ENCODE measurements at regions not wholly inside any gene's neighbourhood (a gene's known extent, or its start where the extent isn't known, plus 50 kb on each side); places are given as distances from the start of the nearest gene placed in this dataset.

DNA sequence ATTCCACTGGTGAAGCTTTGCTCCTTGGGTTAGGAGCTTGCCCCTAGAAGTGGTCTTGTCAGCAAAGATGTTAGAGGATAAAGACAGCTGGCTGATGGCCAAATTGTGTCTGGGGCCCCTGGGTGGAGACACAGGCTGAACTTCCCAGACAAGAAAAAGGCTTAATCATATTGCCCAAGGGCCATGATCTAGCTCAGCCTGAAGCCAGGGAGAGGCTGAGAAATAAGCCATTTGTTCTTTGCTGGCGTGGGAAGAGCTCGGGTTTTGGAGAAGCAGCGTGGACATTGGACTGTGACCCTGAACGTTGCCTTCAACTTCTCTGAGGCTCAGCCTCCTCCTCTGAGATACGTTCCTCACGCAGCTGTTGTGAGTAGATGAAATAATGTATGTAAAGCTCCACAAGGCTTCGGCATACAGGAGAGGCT lies 153.0 kb downstream of the ZFP36L2 start:
- TF ChIP-seq CTCF (IDR thresholded peaks at IDR 0.05; ENCODE audit: low read depth, low read length, poor library complexity, severe bottlenecking) (no peak), EZH2phosphoT487 (IDR thresholded peaks at IDR 0.05; ENCODE audit: borderline replicate concordance, low read length) (no peak)
